Endothelial cell of umbilical vein (primary cell): ENCODE measurements at regions not wholly inside any gene's neighbourhood (a gene's known extent, or its start where the extent isn't known, plus 50 kb on each side); places are given as distances from the start of the nearest gene placed in this dataset.

Experiments
- BruUV-seq: library from RNA; stranded (reverse); fragments of 400-500 nt; replicated peaks from 2 replicates; lab custom pipeline; 2021; lab: Mats Ljungman, UMichigan
- CTCF ChIA-PET: fragments of 300-600, 350-600 bp; sonication (Branson Sonifier 250); formaldehyde crosslinking; loops from one replicate; lab custom pipeline; 2021; ENCODE audit warnings: antibody characterized with exemption, inconsistent platforms; lab: Charles Lee
- POLR2A ChIA-PET: fragments of 300-600, 350-600 bp; sonication (Branson Sonifier 250); formaldehyde crosslinking; loops from one replicate; lab custom pipeline; 2021; ENCODE audit warnings: antibody characterized with exemption, inconsistent platforms; lab: Charles Lee
- DNase-seq: peaks from one replicate; pipeline ENCODE4 v3.0.0-alpha.2; 2011; ENCODE audit warnings: low read depth, low spot score
- FAIRE-seq: peaks from 2 replicates; lab custom pipeline; 2011; peaks lifted over from hg19 to GRCh38; lab: Jason Lieb, UNC
- H2AFZ ChIP-seq: 2 replicates; pipeline ENCODE4 v1.6.0; 2012; ENCODE audit warnings: low read depth, low read length, control low read depth, inconsistent platforms
- H3K27ac ChIP-seq: 2 replicates; pipeline ENCODE4 v1.5.1; 2011; ENCODE audit warnings: low read depth, mild to moderate bottlenecking, control low read depth, low read length, moderate library complexity; ENCODE audit not compliant: insufficient read depth
- H3K27me3 ChIP-seq, 2 experiments: 2 replicates each; pipeline versions ENCODE4 v1.6.0 to v1.6.1; 2011; ENCODE audit warnings: low read length in 2 of 2, mixed read lengths in 1 of 2; ENCODE audit not compliant: control insufficient read depth in 2 of 2, insufficient read depth in 2 of 2
- H3K36me3 ChIP-seq, 2 experiments: 2 replicates in 1 of 2; 3 replicates in 1 of 2; pipeline ENCODE4 v1.5.1; 2011; ENCODE audit warnings: low read length in 2 of 2, mild to moderate bottlenecking in 1 of 2, moderate library complexity in 1 of 2; ENCODE audit not compliant: control insufficient read depth in 2 of 2, insufficient read depth in 2 of 2; ENCODE audit errors: extremely low read depth in 1 of 2
- H3K4me1 ChIP-seq: 3 replicates; pipeline ENCODE4 v1.5.1; 2011; ENCODE audit warnings: mild to moderate bottlenecking, low read length; ENCODE audit not compliant: control insufficient read depth, insufficient read depth; ENCODE audit errors: extremely low read depth
- H3K4me2 ChIP-seq: 2 replicates; pipeline ENCODE4 v1.6.1; 2011; ENCODE audit warnings: low read length, control low read depth, mixed read lengths; ENCODE audit not compliant: insufficient read depth
- H3K4me3 ChIP-seq, 3 experiments: fragments of 200-600 bp in 1 of 3; sonication (generic), shearing (Covaris generic) in 1 of 3; replicated peaks in 1 of 3; 2 replicates each; pipeline ENCODE4 v1.5.1; 2011 to 2016; ENCODE audit warnings: control low read depth in 3 of 3, low read length in 3 of 3, mild to moderate bottlenecking in 2 of 3, inconsistent platforms in 1 of 3, low read depth in 1 of 3, moderate library complexity in 1 of 3; ENCODE audit not compliant: insufficient read depth in 1 of 3
- H3K79me2 ChIP-seq: 2 replicates; pipeline ENCODE4 v1.6.0; 2012; ENCODE audit warnings: low read length, inconsistent platforms; ENCODE audit not compliant: control insufficient read depth, insufficient read depth
- H3K9ac ChIP-seq: replicated peaks from 2 replicates; pipeline ENCODE3; 2011; ENCODE audit warnings: low read length, control low read depth; ENCODE audit not compliant: insufficient read depth; ENCODE audit errors: extremely low read depth
- H3K9me1 ChIP-seq: replicated peaks from 3 replicates; pipeline ENCODE4 v1.6.0; 2011; ENCODE audit warnings: mild to moderate bottlenecking, low read length; ENCODE audit not compliant: control insufficient read depth, insufficient read depth; ENCODE audit errors: extremely low read depth
- H3K9me3 ChIP-seq: replicated peaks from 2 replicates; pipeline ENCODE4 v1.5.1; 2012; ENCODE audit warnings: low read length, inconsistent platforms; ENCODE audit not compliant: control insufficient read depth, insufficient read depth
- H4K20me1 ChIP-seq: replicated peaks from 2 replicates; pipeline ENCODE3; 2011; ENCODE audit warnings: mild to moderate bottlenecking, low read length; ENCODE audit not compliant: control insufficient read depth, insufficient read depth; ENCODE audit errors: extremely low read depth
- CTCF ChIP-seq, 2 donors: IDR thresholded peaks; 1 replicate in 1 of 2; 2 replicates in 1 of 2; pipeline ENCODE4 v1.5.1; 2011; ENCODE audit warnings: low read length in 2 of 2, mild to moderate bottlenecking in 2 of 2, moderate library complexity in 2 of 2, control low read depth in 1 of 2, inconsistent platforms in 1 of 2, low read depth in 1 of 2; ENCODE audit not compliant: insufficient read depth in 1 of 2; ENCODE audit errors: extremely low read depth in 1 of 2
- EZH2 ChIP-seq: IDR thresholded peaks from 2 replicates; pipeline ENCODE4 v1.6.1; 2012; ENCODE audit warnings: borderline replicate concordance, low read depth, mild to moderate bottlenecking, moderate library complexity, low read length, inconsistent platforms; ENCODE audit not compliant: severe bottlenecking
- FOS ChIP-seq: IDR thresholded peaks from 2 replicates; pipeline ENCODE4 v1.6.1; 2011; ENCODE audit warnings: mild to moderate bottlenecking, low read length, moderate library complexity, borderline replicate concordance; ENCODE audit not compliant: insufficient read depth
- GATA2 ChIP-seq: IDR thresholded peaks from 2 replicates; pipeline ENCODE4 v1.7.0; 2011; ENCODE audit warnings: low read depth, mild to moderate bottlenecking, moderate library complexity, mixed read lengths, low read length; ENCODE audit not compliant: insufficient read length, insufficient read depth
- JUN ChIP-seq: IDR thresholded peaks from 2 replicates; pipeline ENCODE4 v1.6.1; 2011; ENCODE audit warnings: borderline replicate concordance, low read depth; ENCODE audit not compliant: insufficient read length, insufficient read depth
- MAX ChIP-seq: IDR thresholded peaks from 2 replicates; pipeline ENCODE4 v1.6.1; 2011; ENCODE audit not compliant: insufficient read depth, insufficient read length
- MYC ChIP-seq: IDR thresholded peaks from one replicate; pipeline ENCODE4 v1.6.1; 2011; ENCODE audit warnings: mild to moderate bottlenecking, low read depth, low read length
- POLR2A ChIP-seq: IDR thresholded peaks from 2 replicates; pipeline ENCODE4 v1.6.1; 2012; ENCODE audit warnings: low read depth, mild to moderate bottlenecking, control low read depth, low read length
- POLR2AphosphoS5 ChIP-seq: IDR thresholded peaks from 2 replicates; pipeline ENCODE4 v1.6.1; 2012; ENCODE audit warnings: low read depth, mild to moderate bottlenecking, control low read depth, low read length, moderate library complexity; ENCODE audit not compliant: insufficient read depth
- dilution Hi-C: fragments of 300-500 bp; cut with MboI; formaldehyde crosslinking; loops from one replicate; pipeline ENCODE4 v1.15.0; 2019; ENCODE audit warnings: low sequenced_read_pairs; ENCODE audit not compliant: extremely low pct_ligation_motif_present
- intact Hi-C: fragments of 100-400 bp; cut with micrococcal nuclease; formaldehyde crosslinking; loops from one replicate; pipeline ENCODE4 v1.10.0; 2022

DNA sequence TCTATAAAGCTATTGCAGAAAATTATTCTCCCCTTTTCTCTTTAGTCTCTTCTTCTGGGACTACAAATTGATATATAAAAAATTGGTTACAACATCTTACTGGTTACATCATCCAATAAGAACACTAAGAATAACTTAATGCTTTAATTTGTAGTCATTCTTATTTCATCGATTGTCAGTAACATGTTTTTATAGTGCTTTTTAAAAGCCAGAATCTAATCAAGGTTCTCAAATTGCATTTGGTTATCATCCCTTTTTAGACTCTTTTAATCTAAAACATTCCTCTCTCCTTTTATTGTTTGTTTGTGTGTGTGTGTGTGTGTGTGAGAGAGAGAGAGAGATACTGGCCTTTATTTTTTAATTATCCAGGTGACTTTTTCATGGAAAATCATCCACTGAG lies 377.1 kb upstream of the MEIS1 start:
- ChIA-PET POLR2A (no interaction called here), CTCF (no interaction called here)
- no peaks in the 10 kb centered on the region for H3K79me2 ChIP-seq
- dilution Hi-C loops (no loop called here), intact Hi-C loops (no loop called here)
- no peaks in the 10 kb centered on the region for H3K4me1 ChIP-seq
- DNase-seq (no peak), FAIRE-seq (no peak)
- no peaks in the 10 kb centered on the region for H3K9me1 ChIP-seq
- H3K27ac ChIP-seq = no peak overlapping the region
- H3K4me2 ChIP-seq = no peak overlapping the region
- H3K27me3 ChIP-seq = no peaks in the 10 kb centered on the region
- no peak overlapping the region for H3K4me3 ChIP-seq
- H3K9me3 ChIP-seq = no peaks in the 10 kb centered on the region
- no peaks in the 10 kb centered on the region for H3K36me3 ChIP-seq
- H4K20me1 ChIP-seq = no peaks in the 10 kb centered on the region
- no peak for TF ChIP-seq MYC
- TF ChIP-seq POLR2AphosphoS5 = no peak
- no peak for TF ChIP-seq CTCF (IDR thresholded peaks at IDR 0.05; ENCODE audit: extremely low read depth in 1 of 2, insufficient read depth in 1 of 2, low read depth in 1 of 2, low read length in 2 of 2)
- TF ChIP-seq GATA2 = no peak
- no peak for TF ChIP-seq EZH2
- TF ChIP-seq JUN = no peak
- no peak for TF ChIP-seq FOS
- TF ChIP-seq POLR2A = no peak
- TF ChIP-seq MAX = no peak
- no peak overlapping the region for H3K9ac ChIP-seq
- H2AFZ ChIP-seq = no peak overlapping the region
- no TSS peak for BruUV-seq
